Cerebellar nuclear complex (tissue), 1 donor: ENCODE measurements at regions not wholly inside any gene's neighbourhood (a gene's known extent, or its start where the extent isn't known, plus 50 kb on each side); places are given as distances from the start of the nearest gene placed in this dataset.
"Not testable (repeated sequence)": the region's sequence is repeated elsewhere in the genome, so short reads cannot be mapped to it uniquely, and the experiment has no call there.

Source experiments
- DNase-seq, 2 experiments: peaks; one replicate each; lab custom pipeline; 2025; lab: John Stamatoyannopoulos, UW

DNA sequence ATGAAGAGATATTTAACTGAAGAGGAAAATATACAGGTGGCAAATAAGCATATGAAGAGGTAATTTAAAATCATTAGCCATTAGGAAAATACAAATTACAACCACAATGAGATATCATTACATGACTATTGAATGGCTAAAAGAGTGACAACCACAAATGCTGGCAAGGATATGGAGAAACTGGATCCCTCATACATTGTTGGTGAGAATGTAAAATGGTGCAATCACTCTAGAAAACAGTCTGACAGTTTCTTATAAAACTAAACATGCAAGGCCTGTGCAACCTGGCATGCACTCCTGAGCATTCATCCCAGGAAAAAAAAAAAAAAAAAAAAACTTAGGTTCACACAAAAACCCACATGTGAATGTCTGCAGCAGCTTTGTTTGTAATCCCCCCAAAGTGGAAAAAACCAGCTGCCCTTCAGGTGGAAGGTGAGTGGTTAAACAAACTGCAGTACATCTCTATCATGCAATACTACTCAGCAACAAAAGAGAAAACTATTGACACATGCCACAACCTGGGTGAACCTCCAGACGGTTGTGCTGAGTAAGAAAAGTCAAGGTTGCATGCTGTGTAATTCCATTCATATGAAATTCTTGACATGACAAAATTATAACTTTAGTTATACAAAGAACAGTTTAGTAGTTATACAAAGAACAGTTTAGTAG is 189.2 kb upstream of the IRF2BP2 start:
- DNase-seq: not testable (repeated sequence)

DNA sequence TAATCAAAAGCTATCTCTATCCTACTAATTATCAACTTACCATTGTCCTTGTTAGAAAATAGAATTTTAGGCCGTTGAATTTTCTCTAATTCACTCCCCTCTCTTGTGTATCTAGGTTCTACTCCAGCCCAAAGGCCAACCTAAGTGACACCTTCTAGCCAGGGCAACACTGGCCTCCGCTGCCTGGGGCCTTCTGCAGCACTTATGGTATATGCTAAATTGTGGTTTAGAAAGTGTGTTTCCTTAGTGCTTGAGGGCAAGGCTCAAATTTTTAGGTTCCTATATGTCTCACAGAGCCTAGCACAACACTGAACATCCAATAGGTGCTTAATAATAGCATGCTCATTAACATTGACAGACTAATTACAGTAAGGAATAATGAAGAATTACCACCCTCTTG is 187.2 kb upstream of the IRF2BP2 start:
- DNase-seq: not testable (repeated sequence)

DNA sequence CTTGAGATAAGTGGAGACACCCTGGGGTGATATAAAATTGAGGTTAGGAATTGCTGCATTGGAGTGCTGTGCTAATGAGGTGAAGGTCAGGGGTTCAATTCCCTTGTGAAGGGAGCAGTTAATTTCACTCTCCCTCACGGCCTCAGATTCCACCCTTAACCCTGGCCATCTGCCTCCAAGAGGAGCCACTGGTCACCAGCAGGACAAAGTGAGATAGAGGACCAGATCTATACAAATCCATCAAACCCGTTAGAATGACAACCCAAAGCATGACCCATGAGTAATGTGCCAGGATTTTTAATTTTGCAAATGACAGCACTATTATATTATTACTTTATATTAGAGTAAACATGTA is 186.4 kb upstream of the IRF2BP2 start:
- DNase-seq: not testable (repeated sequence)

DNA sequence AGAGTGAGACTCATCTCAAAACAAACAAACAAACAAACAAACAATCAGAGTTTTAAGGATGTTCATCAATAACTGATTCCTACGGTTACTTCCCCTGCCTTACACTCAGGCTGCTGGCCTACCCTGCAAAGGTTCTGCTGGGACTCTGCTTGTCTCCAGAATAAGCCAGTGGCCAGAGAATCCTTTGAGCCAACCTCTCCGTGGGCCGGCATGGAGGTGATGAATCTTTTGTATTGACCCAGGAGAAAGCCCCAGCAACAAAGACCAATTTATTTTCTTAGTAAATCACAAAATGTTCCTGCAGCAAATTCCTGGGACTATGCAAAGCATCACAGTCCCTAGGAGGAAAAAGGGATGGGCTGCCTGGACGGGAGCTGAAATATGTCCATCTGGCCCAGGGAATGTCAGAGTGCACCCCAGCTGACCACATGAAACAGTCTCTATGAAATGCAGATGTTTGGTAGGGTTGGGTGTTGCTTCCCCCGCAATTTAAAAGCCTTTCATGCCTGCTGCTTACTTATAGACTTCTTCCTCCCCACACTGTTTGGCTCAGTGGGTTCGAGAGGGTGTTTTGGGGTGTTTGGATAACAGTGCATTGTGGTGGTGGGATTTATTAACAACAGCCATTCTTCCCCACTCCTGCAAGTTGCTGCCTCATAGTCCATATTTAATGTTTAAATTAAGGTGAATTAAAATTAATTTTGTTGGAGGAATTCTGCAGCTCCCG is 185.9 kb upstream of the IRF2BP2 start:
- not testable (repeated sequence) for DNase-seq

DNA sequence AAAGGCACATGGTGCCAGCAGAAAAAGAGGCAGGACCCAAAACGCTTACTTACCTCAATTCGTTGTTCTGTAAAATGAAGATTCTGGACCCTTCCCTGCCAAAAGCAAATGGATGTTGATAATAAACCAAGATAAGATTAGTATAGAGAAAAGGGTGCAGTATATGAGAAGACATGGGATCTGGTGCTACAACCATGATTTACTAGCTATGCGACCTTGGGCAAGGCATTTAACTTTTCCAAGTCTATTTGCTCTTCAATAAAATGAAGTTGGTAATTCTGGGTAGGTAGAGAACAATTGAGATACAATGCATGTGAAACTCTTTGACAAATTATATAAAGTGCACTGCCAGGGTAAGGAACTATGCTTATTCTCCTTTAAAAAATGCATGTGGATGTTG is 185.0 kb upstream of the IRF2BP2 start:
- not testable (repeated sequence) for DNase-seq

DNA sequence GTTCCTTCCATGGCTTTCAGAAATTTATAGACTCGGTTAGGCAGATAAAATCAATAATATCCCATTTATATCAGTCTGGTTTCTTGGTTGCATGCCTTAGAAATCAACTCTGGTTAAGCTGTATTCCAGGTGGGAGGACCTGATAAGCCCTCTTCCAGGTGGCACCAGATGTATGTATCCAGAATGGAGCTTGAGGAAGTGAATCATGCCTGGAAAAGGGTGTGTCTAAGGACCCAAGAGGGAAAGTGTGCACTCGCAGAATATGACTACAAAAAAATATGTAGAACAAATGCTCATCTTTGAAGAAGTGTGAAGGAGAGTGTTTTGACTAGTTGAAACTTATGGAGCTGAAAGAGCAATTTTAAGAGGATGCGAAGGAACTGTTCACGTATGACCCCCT is 184.5 kb upstream of the IRF2BP2 start:
- DNase-seq: not testable (repeated sequence)

DNA sequence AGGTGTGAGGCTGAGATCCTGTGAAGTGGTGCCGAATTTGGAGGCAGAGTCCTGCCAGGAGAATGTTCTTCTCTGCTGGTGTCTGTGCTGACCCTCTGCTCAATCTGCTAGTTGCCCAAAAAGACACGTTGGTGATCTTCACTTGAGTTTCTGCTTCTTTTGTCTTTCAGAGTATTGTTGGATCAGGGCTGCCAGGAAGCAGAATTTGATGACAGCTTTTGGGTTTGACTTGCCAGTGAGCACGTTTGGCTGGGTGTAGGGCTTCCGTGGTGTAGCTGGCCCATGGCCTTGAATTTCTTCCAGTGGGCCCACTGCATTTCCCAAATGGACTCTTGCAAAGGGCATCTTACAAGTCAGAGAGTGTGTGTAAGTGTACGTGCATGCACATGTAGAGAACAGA is 183.9 kb upstream of the IRF2BP2 start:
- peak in 1 of 2 experiments; percentile 18 for DNase-seq

DNA sequence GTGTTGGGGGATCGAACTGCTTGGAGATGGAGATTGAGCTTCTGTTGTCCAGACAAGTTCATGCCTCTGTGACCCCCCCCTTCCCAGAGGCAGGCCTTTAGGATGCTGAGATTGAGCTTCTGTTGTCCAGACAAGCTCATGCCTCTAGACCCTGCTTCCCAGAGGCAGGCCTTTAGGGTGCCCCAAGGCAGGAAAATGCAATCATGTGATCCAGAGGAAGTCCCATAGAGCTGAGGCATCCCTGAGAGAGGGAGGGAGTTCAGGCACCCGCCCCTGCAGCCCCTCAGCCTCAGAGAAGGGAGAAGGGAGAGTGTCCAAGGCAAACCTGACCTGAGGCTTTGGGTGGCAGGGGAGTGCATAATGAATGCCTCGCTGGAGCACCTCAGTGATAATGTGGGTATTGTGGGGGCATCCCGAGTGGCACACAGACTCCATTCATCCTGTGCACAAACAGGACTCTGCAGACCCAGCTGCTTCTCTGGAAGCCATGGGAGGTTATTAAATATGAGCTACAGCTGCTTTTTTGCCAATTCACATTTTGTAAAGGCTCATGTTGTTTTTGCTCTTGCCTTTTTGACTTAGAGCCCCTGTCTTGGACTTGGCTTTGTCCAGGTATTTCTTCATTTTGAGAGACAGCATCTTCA is 182.4 kb upstream of the IRF2BP2 start:
- DNase-seq: not testable (repeated sequence)

DNA sequence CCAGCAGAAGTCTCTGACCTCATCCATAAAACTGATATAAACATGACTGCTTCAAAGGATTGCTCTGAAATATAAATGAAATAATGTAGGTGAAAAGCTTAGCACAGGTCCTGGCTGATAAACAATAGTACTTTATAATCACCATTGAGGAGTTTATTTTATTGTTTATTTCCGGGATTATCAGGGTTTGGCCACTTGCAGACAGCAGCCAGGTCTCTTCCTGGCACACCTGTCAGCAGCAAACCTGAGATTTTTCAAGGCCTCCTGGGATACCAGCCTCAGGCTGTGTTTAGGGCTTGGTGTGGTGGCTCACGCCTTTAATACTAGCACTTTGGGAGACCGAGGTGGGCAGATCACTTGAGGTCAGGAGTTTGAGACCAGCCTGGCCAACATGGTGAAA is 181.6 kb upstream of the IRF2BP2 start:
- not testable (repeated sequence) for DNase-seq

DNA sequence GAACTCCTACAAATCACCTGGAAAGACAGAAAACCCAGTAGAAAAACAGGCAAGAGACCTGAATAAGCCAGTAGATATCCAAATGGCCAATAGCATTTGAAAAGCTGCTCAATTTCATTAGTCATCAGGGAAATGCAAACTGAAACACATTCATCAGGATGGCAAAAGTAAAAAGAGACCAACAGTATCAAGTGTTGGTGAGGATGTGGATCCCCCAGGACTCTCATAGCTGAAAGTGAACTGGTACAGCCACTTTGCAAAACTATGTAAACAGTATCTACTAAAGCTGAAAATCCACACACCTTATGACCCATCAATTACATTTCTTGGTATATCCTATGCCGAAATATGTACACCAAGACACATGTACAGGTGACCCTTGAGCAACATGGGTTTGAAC is 180.4 kb upstream of the IRF2BP2 start:
- not testable (repeated sequence) for DNase-seq

DNA sequence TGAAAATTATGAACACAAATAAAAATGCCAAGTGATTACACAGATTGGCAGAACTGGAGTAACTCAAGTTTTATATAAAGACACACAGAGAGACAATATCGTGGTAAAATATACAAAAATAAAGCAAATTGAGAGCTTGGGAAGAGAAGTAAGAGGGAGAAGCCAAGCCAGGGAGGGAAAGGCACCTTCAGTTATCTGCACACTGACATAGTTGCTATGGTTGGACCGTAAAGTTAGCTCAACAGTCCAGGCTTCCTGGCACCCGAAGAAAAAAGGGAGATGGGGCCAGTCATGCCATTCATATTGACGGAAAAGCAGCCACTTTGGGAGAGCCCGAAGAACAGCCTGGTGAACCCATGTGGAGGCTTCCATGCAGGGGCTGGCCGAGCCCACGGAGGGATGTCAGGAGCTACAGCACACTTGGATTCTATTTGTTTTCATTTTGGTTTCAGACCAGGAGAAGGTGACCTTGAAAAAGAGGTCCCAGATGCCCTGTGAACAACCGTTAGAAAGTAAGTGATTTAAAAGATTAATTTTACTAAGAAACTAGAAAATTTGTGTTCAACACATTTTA is 177.1 kb upstream of the IRF2BP2 start:
- not testable (repeated sequence) for DNase-seq

DNA sequence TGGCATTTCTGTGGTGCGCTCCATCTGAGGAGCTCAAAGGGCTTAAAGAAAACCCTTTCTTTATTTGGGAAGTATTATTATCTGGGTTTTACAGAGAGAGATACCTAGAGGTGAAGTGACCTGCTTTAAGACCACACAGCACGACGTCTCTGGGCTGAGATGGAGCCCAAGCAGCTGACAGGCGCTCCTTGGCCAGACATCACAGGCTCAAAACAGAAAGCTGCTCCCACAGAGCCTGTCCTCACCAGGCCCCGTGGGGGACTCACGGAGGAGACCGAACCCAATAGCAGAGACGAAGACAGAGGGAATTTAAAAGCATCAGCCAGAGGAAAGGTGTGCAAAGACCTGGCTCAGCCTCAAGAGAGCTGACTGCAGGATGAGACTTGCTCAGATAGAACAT is 175.9 kb upstream of the IRF2BP2 start:
- DNase-seq: not testable (repeated sequence)

DNA sequence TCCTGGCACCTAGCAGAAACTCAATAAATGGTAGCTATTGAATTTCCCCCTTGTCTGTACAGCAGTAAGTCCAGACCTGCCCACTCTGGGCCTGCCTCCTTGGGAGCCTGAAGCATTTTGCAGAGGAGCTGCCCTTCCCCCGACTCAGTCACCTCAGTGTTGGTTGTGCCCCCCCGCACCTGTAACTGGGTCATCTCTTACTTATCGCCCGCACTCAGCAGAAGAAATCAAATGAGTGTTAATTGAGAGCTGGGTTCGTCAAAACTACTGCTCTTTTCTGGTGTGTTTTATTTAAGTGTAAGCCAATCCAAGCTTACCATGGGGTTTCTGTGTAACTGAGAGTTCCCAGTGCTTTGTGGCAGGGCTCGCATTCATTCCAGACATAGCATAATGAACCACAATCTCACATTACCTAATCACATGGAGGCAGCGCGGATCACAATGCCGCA is 175.5 kb upstream of the IRF2BP2 start:
- not testable (repeated sequence) for DNase-seq

DNA sequence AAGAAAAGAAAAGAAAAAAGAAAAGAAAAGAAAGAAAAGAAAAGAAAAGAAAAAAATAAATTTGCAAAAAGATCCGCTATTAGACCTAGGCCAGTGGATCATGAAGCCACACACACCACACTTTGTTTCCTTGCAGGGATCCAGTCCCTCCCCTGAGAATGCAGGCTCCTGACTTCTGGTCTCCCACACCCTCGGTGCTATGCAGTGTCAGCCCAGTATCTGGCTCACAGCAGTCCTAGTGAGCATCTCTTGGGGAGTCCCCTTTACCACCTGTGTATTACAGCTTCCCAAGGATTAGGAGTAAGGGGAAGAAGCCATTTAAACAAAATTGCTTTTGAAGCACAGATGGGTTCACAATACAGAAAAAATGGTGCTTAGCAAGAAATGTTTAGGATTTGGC is 174.1 kb upstream of the IRF2BP2 start:
- DNase-seq: not testable (repeated sequence)

DNA sequence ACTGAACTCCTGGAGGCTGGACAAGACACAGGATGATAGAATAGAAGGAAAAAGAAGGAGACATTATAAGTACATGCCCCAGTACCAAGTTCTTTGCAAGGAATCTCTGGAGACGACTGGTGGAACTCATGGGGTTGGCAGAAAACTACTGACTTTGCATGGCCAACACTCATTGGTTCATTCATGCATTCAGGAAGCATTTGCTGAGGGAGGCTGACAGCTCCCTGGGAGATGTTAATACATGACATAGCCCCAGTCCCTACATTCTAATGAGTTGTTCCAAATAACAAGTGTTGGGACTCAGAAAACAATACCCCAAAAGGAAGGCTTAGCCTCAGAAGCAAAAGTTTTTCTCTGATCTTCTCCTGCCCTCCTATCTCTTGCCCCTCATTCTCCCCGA is 172.8 kb upstream of the IRF2BP2 start:
- DNase-seq: no peak

DNA sequence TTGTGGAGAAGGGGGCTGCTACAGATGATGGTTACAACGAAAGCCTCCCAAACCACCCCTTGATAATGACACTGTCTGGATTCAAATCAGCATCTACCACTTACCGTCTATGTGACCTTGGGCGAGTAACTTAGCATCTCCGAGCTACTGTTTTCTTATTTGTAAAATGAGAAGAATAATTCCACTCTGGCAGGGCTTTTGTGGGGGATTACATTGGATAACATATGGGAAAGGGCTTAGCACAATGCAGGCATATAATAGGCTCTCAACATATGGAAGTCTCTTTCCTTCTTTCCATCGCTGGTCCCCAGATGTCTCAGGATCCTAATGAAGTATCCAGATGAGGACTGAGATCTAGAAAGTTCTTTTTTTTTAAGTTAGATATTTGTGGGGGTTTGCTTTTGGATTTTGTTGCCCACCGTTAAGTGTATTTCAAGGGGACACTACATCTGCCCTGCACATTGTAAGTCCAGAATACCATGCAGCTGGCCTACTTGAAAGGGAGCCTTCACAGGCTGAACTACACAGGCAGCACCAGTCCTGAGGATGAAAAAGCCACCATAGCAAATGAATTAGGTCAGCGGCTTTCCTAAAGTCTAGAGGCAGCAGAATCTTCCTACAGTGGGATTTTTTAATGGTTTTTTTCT is 172.2 kb upstream of the IRF2BP2 start:
- DNase-seq: no peak

DNA sequence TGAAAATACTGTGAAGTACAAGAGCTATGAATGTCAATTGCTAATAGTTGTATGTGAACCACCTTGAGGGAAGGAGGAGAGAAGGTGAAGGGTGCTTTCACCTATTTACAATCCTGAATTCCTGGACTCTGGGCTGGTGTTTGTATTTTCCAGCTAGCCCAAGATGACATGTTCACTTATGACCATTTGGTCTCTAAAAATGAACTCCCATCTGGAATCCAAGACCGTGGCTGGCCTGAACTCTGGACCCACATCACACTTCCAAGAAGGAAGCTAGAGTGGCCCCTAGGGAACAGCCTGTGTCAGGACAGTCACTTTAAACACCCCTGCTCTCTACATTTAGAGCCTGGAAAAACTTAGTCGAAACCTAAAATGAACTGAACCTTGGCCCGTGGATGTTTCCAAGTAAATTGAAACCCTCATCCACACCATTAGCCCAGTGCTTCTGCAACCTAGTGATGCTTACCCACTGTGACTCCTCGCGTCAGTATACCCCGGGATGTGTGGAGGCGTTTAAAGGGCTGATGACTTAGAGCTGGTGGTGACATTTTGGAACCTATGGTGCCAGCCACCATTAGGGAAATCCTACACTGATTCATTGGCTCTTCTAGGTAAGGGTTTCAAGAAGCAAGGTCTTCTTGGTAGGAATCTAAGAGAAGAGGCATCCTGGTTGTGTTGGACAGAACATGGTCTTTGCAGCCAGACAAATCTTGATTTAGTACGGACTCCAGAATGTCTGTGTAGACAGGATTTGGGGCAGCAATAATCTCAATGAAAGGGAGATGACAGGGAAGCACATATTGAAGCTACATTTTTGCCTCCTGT is 171.5 kb upstream of the IRF2BP2 start:
- DNase-seq: no peak

DNA sequence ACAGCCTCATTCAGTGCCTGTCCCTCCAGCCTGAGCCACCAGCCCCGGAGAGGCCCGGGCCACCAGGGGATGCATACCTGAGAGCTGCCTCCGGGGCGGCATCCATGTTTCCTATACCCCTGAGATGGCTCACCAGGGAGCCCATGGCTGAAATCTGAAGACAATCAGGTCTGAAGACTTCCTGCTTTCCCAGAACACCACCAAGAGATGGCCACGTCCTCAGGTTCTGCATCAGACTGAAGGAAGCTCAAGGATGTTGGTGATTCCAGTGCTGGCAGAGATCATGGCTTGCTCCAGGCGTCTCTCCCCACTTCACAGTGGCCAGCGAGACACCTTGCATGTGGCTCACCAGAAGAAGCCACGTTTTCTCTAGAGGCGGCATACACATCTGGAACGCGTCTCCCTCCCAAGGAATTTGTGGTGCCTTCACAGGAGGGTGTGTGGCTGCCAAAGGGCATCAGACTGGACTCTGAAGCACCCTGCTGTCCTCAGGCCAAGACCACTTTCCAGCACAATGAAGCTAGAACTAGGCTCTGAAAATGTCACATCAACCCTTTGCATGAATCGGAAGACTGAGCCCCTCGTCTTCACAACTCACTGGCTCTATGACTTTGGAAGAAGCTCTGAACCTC is 170.7 kb upstream of the IRF2BP2 start:
- no peak for DNase-seq

DNA sequence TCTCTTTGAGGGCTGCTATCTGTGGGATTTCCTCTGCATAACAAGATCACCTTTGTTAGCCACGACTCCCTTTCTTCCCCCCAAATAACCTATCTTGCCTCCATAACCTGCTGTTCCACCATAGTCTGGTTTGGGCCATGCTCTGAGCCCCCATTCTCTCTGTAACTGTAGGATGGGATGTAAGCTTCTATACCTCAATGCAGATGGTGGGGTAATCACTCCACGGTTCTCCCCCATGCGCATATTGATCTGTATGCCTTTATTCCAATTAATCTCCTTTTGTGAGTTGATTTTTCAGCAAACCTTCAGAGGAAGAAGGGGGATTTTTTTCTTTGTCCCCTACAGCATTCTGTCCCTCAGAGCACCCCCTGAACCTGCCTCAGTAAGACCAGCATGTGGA is 170.1 kb upstream of the IRF2BP2 start:
- no peak for DNase-seq

DNA sequence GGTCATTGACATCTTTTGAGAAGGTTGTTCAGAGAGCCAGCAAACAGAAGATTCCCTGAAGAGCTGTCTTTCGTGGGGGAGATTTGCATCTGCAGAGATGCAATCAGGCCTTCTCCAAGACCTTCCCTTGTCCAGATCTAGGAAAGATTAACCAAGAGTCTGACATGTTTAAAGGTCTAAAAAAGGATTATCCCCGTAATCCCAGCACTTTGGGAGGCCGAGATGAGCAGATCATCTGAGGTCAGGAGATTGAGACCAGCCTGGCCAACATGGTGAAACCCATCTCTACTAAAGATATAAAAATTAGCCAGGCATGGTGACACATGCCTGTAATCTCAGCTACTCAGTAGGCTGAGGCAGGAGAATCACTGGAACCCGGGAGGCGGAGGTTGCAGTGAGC is 169.6 kb upstream of the IRF2BP2 start:
- DNase-seq: not testable (repeated sequence)

DNA sequence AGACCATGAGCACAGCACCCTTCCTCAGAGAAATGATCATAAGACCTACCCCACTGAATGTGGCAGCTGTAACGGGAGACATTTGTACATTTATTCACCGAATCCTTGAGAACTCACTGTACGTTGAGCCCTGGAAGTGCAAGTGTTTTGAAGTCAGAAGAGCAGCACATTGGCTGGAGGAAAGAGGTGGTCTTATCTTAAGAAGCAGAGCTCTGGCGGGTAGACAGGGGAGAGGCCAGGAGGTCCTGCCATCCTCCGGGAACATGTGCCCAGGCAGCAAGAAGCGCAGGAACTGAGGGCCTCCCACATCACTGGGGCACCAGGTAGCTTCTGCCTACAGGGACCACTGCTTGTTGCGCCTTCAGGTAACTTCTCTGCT is 169.2 kb upstream of the IRF2BP2 start:
- no peak for DNase-seq
